ENCODE measurements at regions not wholly inside any gene's neighbourhood (a gene's known extent, or its start where the extent isn't known, plus 50 kb on each side); places are given as distances from the start of the nearest gene placed in this dataset.

DNA sequence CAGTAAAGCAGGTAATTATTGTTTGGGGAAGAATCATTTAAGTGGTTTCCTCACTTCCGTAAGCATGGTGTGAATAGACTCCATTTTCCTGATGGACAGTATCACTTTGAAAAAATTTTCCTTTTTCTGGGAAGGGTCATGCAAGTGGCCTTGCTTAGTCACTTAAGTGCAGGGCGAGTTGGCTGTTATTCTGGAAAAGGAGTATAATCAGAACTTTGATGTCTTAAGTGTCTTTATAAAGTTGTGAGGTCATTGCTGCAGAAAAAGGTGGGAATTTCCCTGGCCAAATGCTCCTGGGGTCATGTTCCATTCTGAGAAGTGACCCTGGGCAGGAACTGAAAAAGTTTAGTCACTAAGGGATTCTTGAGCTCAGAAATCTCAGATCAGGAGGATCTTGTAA is 146.1 kb upstream of the OTUD4 start:
- TF ChIP-seq CTCF (IDR thresholded peaks at IDR 0.05) = no peak
- TF ChIP-seq POLR2A (IDR thresholded peaks at IDR 0.05) = no peak

Measured in body of pancreas (tissue), 4 donors.